ENCODE measurements at regions not wholly inside any gene's neighbourhood (a gene's known extent, or its start where the extent isn't known, plus 50 kb on each side); places are given as distances from the start of the nearest gene placed in this dataset.

- no peak for DNase-seq
Observed at GRCh38 chr13:83340170-83340569, 542.1 kb downstream of the SLITRK1 start.

GRCh38 chr13:83333614-83334388, 548.5 kb downstream of the SLITRK1 start:
- no peak for DNase-seq

GRCh38 chr13:83332751-83333150, 549.5 kb downstream of the SLITRK1 start:
- DNase-seq = no peak

- no peak for DNase-seq
Observed at GRCh38 chr13:83327091-83327490, 555.2 kb downstream of the SLITRK1 start.

- no peak for DNase-seq
Observed at GRCh38 chr13:83325125-83325853, 557.0 kb downstream of the SLITRK1 start.

GRCh38 chr13:83311886-83312577, 570.2 kb downstream of the SLITRK1 start:
- no peak for DNase-seq

- no peak for DNase-seq
Observed at GRCh38 chr13:83298617-83299016, 583.7 kb downstream of the SLITRK1 start.

- no peak for DNase-seq
Observed at GRCh38 chr13:83297586-83298290, 584.5 kb downstream of the SLITRK1 start.

GRCh38 chr13:83295686-83296085, 586.6 kb downstream of the SLITRK1 start:
- no peak for DNase-seq

- DNase-seq = no peak
Observed at GRCh38 chr13:83286737-83287136, 595.5 kb downstream of the SLITRK1 start.

GRCh38 chr13:83281654-83282053, 600.6 kb downstream of the SLITRK1 start:
- no peak for DNase-seq

- no peak for DNase-seq
Observed at GRCh38 chr13:83274679-83275078, 607.6 kb downstream of the SLITRK1 start.

- DNase-seq = no peak
Observed at GRCh38 chr13:83272652-83273240, 609.5 kb downstream of the SLITRK1 start.

- no peak for DNase-seq
Observed at GRCh38 chr13:83272076-83272475, 610.2 kb downstream of the SLITRK1 start.

GRCh38 chr13:83265279-83265678, 617.0 kb downstream of the SLITRK1 start:
- DNase-seq = no peak

GRCh38 chr13:83248751-83249150, 633.5 kb downstream of the SLITRK1 start:
- DNase-seq = no peak

GRCh38 chr13:83232626-83233025, 649.6 kb downstream of the SLITRK1 start:
- DNase-seq = no peak

- no peak for DNase-seq
Observed at GRCh38 chr13:83229574-83230305, 652.5 kb downstream of the SLITRK1 start.

GRCh38 chr13:83223546-83223945, 658.7 kb downstream of the SLITRK1 start:
- DNase-seq = no peak

- no peak for DNase-seq
Observed at GRCh38 chr13:83221813-83222241, 660.4 kb downstream of the SLITRK1 start.

- no peak for DNase-seq
Observed at GRCh38 chr13:83221256-83221655, 661.0 kb downstream of the SLITRK1 start.
